Hepatocyte (in vitro differentiated cells): ENCODE measurements at regions not wholly inside any gene's neighbourhood (a gene's known extent, or its start where the extent isn't known, plus 50 kb on each side); places are given as distances from the start of the nearest gene placed in this dataset.

Experiments
- DNase-seq: peaks from one replicate; pipeline ENCODE4 v3.0.0-alpha.2; 2016; ENCODE audit warnings: low spot score
- H2AFZ ChIP-seq: fragments of 200-600 bp; sonication (generic); 2 replicates; pipeline ENCODE4 v1.6.0; 2016; ENCODE audit warnings: antibody characterized with exemption, mild to moderate bottlenecking
- H3K27ac ChIP-seq: fragments of 200-600 bp; sonication (generic); 2 replicates; pipeline ENCODE4 v1.5.1; 2016; ENCODE audit warnings: mild to moderate bottlenecking
- H3K27me3 ChIP-seq: fragments of 200-600 bp; sonication (generic); 2 replicates; pipeline ENCODE4 v1.6.1; 2016
- H3K36me3 ChIP-seq: fragments of 200-600 bp; sonication (generic); replicated peaks from 2 replicates; pipeline ENCODE4 v1.5.1; 2016; ENCODE audit warnings: low read depth; ENCODE audit not compliant: insufficient read depth
- H3K4me1 ChIP-seq: fragments of 200-600 bp; sonication (generic); 2 replicates; pipeline ENCODE4 v1.5.1; 2016; ENCODE audit warnings: mild to moderate bottlenecking, moderate library complexity; ENCODE audit not compliant: insufficient read depth
- H3K4me2 ChIP-seq: fragments of 200-600 bp; sonication (generic); 2 replicates; pipeline ENCODE4 v1.6.0; 2016
- H3K4me3 ChIP-seq: fragments of 200-600 bp; sonication (generic); 2 replicates; pipeline ENCODE4 v1.5.1; 2016; ENCODE audit warnings: mild to moderate bottlenecking
- H3K79me2 ChIP-seq: fragments of 200-600 bp; sonication (generic); 2 replicates; pipeline ENCODE4 v1.6.0; 2017; ENCODE audit warnings: mild to moderate bottlenecking
- H3K9me2 ChIP-seq: fragments of 200-600 bp; sonication (generic); replicated peaks from 2 replicates; pipeline ENCODE4 v1.6.0; 2017; ENCODE audit warnings: mild to moderate bottlenecking; ENCODE audit not compliant: insufficient read depth
- H3K9me3 ChIP-seq: fragments of 200-600 bp; sonication (generic); 2 replicates; pipeline ENCODE4 v1.5.1; 2016; ENCODE audit warnings: low read depth, mild to moderate bottlenecking
- H4K20me1 ChIP-seq: fragments of 200-600 bp; sonication (generic); 2 replicates; pipeline ENCODE4 v1.6.0; 2016; ENCODE audit warnings: mild to moderate bottlenecking; ENCODE audit not compliant: insufficient read depth, poor library complexity, severe bottlenecking
- EZH2 ChIP-seq: fragments of 200-600 bp; sonication (generic); IDR thresholded peaks from 2 replicates; pipeline ENCODE4 v1.6.1; 2016; ENCODE audit warnings: antibody characterized with exemption, mild to moderate bottlenecking, borderline replicate concordance
- EZH2phosphoT487 ChIP-seq: fragments of 200-600 bp; sonication (generic); IDR thresholded peaks from one replicate; pipeline ENCODE4 v1.6.1; 2018; ENCODE audit warnings: antibody characterized with exemption, mild to moderate bottlenecking, low read depth, moderate library complexity; ENCODE audit not compliant: unreplicated experiment, severe bottlenecking
- WGBS: methylation state at CpG from one replicate; pipeline ENCODE4 v1.1.6; 2016; ENCODE audit warnings: low lambda C conversion rate; ENCODE audit errors: missing lambda C conversion rate; 5-methylcytosine and 5-hydroxymethylcytosine counted together
- TF ChIP-seq, protein P1 (sequence below): fragments of 200-600 bp; sonication (generic); IDR thresholded peaks from 2 replicates; pipeline ENCODE4 v1.5.1; 2016; ENCODE audit warnings: antibody characterized with exemption, mild to moderate bottlenecking; ENCODE audit not compliant: poor library complexity

- Histone ChIP-seq H3K36me3 (no peaks in the 10 kb centered on the region), H3K79me2 (no peaks in the 10 kb centered on the region), H3K4me1 (no peaks in the 10 kb centered on the region), H3K27ac (no peak overlapping the region), H3K9me2 (no peaks in the 10 kb centered on the region), H3K27me3 (no peaks in the 10 kb centered on the region), H3K4me2 (no peak overlapping the region), H2AFZ (no peak overlapping the region), H3K4me3 (no peak overlapping the region), H3K9me3 (no peaks in the 10 kb centered on the region), H4K20me1 (no peaks in the 10 kb centered on the region)
- no peak for DNase-seq
- TF ChIP-seq EZH2 = no peak
- TF ChIP-seq EZH2phosphoT487 = no peak
- TF ChIP-seq, protein P1, sequence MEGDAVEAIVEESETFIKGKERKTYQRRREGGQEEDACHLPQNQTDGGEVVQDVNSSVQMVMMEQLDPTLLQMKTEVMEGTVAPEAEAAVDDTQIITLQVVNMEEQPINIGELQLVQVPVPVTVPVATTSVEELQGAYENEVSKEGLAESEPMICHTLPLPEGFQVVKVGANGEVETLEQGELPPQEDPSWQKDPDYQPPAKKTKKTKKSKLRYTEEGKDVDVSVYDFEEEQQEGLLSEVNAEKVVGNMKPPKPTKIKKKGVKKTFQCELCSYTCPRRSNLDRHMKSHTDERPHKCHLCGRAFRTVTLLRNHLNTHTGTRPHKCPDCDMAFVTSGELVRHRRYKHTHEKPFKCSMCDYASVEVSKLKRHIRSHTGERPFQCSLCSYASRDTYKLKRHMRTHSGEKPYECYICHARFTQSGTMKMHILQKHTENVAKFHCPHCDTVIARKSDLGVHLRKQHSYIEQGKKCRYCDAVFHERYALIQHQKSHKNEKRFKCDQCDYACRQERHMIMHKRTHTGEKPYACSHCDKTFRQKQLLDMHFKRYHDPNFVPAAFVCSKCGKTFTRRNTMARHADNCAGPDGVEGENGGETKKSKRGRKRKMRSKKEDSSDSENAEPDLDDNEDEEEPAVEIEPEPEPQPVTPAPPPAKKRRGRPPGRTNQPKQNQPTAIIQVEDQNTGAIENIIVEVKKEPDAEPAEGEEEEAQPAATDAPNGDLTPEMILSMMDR = no peak
These were observed 571.0 kb downstream of the TMTC2 start for GRCh38 chr12:83257726-83258125.

DNA sequence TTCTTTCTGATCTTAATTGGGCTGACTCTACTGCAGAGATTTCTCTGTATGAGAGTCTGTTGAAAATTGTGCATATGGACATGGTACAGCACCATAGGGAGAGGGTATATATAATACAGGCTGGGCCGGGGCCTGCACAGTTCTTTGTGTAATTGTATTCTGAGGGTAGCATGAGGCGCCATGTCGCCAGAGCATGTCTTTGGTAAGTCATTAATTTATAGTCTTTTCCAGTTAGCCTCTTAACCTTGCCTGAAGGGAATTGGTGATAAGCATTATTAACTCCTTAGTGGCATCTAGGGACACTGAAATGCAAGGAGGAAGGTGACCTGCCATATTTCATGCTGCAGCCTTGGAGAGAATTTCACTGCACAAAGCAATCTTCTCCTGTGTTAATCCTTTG, 569.9 kb downstream of the TMTC2 start:
- Histone ChIP-seq H3K4me1 (no peaks in the 10 kb centered on the region), H3K27me3 (no peaks in the 10 kb centered on the region), H3K36me3 (no peaks in the 10 kb centered on the region), H2AFZ (no peak overlapping the region), H3K27ac (no peak overlapping the region), H3K9me2 (no peaks in the 10 kb centered on the region), H3K9me3 (no peaks in the 10 kb centered on the region), H3K4me3 (no peak overlapping the region), H3K79me2 (no peaks in the 10 kb centered on the region), H3K4me2 (no peak overlapping the region), H4K20me1 (no peaks in the 10 kb centered on the region)
- WGBS = 87% methylated on average over 3 of the region's 3 CpGs
- DNase-seq = no peak
- TF ChIP-seq EZH2phosphoT487 = no peak
- TF ChIP-seq, protein P1 = no peak
- no peak for TF ChIP-seq EZH2

GRCh38 chr12:83250866-83251265, 564.2 kb downstream of the TMTC2 start:
- Histone ChIP-seq H3K36me3 (no peaks in the 10 kb centered on the region), H4K20me1 (no peaks in the 10 kb centered on the region), H3K4me2 (no peak overlapping the region), H3K4me1 (no peaks in the 10 kb centered on the region), H3K27me3 (no peaks in the 10 kb centered on the region), H3K27ac (no peak overlapping the region), H3K9me2 (no peaks in the 10 kb centered on the region), H2AFZ (no peak overlapping the region), H3K9me3 (no peaks in the 10 kb centered on the region), H3K79me2 (no peaks in the 10 kb centered on the region), H3K4me3 (no peak overlapping the region)
- TF ChIP-seq EZH2 (no peak), EZH2phosphoT487 (no peak)
- TF ChIP-seq, protein P1 = no peak
- WGBS = 89% methylated on average over 1 of the region's 1 CpG
- DNase-seq = no peak

- H3K9me2 ChIP-seq = no peaks in the 10 kb centered on the region
- H3K4me3 ChIP-seq = no peak overlapping the region
- no peaks in the 10 kb centered on the region for H3K79me2 ChIP-seq
- H3K4me2 ChIP-seq = no peak overlapping the region
- no peaks in the 10 kb centered on the region for H3K4me1 ChIP-seq
- no peak overlapping the region for H2AFZ ChIP-seq
- H3K27me3 ChIP-seq = no peaks in the 10 kb centered on the region
- H3K36me3 ChIP-seq = no peaks in the 10 kb centered on the region
- TF ChIP-seq EZH2phosphoT487 (no peak), EZH2 (no peak)
- TF ChIP-seq, protein P1 = no peak
- no peak overlapping the region for H3K27ac ChIP-seq
- 89% methylated on average over 3 of the region's 3 CpGs for WGBS
- no peaks in the 10 kb centered on the region for H3K9me3 ChIP-seq
- no peaks in the 10 kb centered on the region for H4K20me1 ChIP-seq
- DNase-seq = no peak
These were observed 558.5 kb downstream of the TMTC2 start for GRCh38 chr12:83245156-83245555.
